ENCODE measurements at regions not wholly inside any gene's neighbourhood (a gene's known extent, or its start where the extent isn't known, plus 50 kb on each side); places are given as distances from the start of the nearest gene placed in this dataset.

DNA sequence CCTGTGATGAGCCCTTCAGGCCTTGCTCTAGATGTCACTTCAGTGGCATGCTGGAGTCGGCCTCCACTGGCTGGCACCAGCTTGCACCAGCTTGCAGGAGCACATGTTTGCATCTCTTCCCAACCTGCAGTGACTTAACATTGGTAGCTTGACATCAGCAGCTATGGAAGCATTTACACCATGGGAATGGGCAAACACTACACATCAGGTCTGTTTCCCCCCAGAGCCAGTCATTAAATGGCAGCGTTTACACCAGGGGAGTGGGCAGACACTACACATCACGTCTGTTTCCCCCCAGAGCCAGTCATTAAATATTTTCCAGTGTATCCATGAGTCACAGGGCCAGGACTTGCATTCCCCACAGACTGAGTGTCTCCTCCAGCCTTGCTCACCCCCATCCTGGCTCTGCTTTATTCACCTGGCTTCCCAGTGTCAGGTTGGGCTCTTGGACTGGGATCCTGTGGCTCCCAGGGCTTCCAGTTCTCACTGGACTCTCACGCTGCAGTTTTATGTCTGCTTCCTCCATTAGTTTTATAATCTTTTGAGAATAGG, 51.6 kb upstream of the VRK1 start:
- TF ChIP-seq ZNF274 (IDR thresholded peaks at IDR 0.05; ENCODE audit: low read depth, low read length), result no peak
- no peak for TF ChIP-seq YY1 (IDR thresholded peaks at IDR 0.05; ENCODE audit: insufficient read depth, insufficient read length)
- TF ChIP-seq SUZ12 (IDR thresholded peaks at IDR 0.05; ENCODE audit: extremely low read depth, insufficient read depth, insufficient read length), result no peak
